Gastroesophageal sphincter (tissue), 3 donors: ENCODE measurements at regions not wholly inside any gene's neighbourhood (a gene's known extent, or its start where the extent isn't known, plus 50 kb on each side); places are given as distances from the start of the nearest gene placed in this dataset.

Experiments used
- POLR2A ChIP-seq, 2 donors: fragments of 450-650 bp; IDR thresholded peaks; one replicate each; pipeline ENCODE4 v1.6.1; 2017; ENCODE audit warnings: antibody characterized with exemption in 2 of 2, mild to moderate bottlenecking in 2 of 2, moderate library complexity in 1 of 2
- POLR2AphosphoS5 ChIP-seq: sonication (generic); formaldehyde crosslinking; IDR thresholded peaks from one replicate; pipeline ENCODE4 v1.6.1; 2017; ENCODE audit warnings: antibody characterized with exemption
- TF ChIP-seq, protein P1 (sequence below), 4 experiments: fragments of 200-600 bp in 2 of 4; fragments of 450-650 bp in 2 of 4; sonication (generic) in 1 of 4; IDR thresholded peaks; one replicate each; pipeline ENCODE4 v1.5.1; 2017 to 2019; ENCODE audit warnings: antibody characterized with exemption in 4 of 4, mild to moderate bottlenecking in 2 of 4, moderate library complexity in 2 of 4

DNA sequence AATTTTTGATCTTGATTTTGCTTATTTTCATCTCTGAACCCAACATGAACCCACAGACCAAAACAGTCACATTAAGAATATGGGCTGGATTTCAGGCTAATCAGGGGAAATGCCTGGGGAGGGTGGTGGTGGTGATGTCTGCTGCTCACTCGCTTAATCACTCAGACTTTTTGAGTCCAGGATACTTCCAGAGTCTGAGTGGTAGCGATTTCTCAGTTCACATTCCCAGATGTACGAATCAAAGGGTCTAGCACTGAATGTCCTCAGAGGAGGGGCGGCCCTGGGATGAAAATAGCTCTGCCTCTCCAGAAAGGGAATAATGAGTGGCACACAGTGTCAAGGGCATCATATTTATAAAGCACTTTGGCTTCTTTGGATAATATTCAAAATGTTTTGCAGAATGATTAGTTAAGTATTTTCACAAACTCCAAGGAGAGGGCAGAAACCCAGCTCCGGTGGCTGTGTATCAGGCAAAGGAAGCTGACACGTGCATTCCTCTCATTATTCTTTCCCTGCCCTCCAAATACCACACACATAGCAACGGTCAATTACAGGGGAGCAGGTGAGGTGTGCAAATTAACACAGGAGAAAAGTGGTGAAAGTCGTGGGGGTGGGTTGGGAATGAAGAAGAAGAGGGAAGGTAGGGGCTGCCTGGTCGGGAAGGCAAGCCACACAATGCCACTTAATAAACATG lies 345.2 kb upstream of the RSPO3 start:
- TF ChIP-seq, protein P1, sequence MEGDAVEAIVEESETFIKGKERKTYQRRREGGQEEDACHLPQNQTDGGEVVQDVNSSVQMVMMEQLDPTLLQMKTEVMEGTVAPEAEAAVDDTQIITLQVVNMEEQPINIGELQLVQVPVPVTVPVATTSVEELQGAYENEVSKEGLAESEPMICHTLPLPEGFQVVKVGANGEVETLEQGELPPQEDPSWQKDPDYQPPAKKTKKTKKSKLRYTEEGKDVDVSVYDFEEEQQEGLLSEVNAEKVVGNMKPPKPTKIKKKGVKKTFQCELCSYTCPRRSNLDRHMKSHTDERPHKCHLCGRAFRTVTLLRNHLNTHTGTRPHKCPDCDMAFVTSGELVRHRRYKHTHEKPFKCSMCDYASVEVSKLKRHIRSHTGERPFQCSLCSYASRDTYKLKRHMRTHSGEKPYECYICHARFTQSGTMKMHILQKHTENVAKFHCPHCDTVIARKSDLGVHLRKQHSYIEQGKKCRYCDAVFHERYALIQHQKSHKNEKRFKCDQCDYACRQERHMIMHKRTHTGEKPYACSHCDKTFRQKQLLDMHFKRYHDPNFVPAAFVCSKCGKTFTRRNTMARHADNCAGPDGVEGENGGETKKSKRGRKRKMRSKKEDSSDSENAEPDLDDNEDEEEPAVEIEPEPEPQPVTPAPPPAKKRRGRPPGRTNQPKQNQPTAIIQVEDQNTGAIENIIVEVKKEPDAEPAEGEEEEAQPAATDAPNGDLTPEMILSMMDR (IDR thresholded peaks at IDR 0.05): no peak
- no peak for TF ChIP-seq POLR2AphosphoS5
- TF ChIP-seq POLR2A (IDR thresholded peaks at IDR 0.05): no peak
